Choroid plexus epithelial cell (primary cell): ENCODE measurements at regions not wholly inside any gene's neighbourhood (a gene's known extent, or its start where the extent isn't known, plus 50 kb on each side); places are given as distances from the start of the nearest gene placed in this dataset.
"Not testable (repeated sequence)": the region's sequence is repeated elsewhere in the genome, so short reads cannot be mapped to it uniquely, and the experiment has no call there.

Source experiments
- DNase-seq: peaks from one replicate; pipeline ENCODE4 v3.0.0-alpha.2; 2010; ENCODE audit warnings: low read depth
- H3K4me3 ChIP-seq: 2 replicates; pipeline ENCODE4 v1.5.1; 2011; ENCODE audit warnings: low read depth, mild to moderate bottlenecking, control low read depth, low read length, moderate library complexity
- CTCF ChIP-seq: conservative IDR thresholded peaks from 2 replicates; pipeline ENCODE4 v1.5.1; 2011; ENCODE audit warnings: low read depth, mild to moderate bottlenecking, control low read depth, inconsistent platforms, low read length, moderate library complexity

- no peak for TF ChIP-seq CTCF
- no peak for DNase-seq
- no peak overlapping the region for H3K4me3 ChIP-seq
These were observed 529.6 kb downstream of the RAB38 start for GRCh38 chr11:87645626-87646025.

GRCh38 chr11:87639753-87640364 is 535.4 kb downstream of the RAB38 start:
- DNase-seq = no peak
- H3K4me3 ChIP-seq = no peak overlapping the region
- no peak for TF ChIP-seq CTCF

- TF ChIP-seq CTCF = no peak
- DNase-seq = no peak
These were observed 540.2 kb downstream of the RAB38 start for GRCh38 chr11:87635001-87635400.

GRCh38 chr11:87634331-87634730 is 540.9 kb downstream of the RAB38 start:
- no peak for DNase-seq
- TF ChIP-seq CTCF = no peak

More at GRCh38 chr11:87635001-87635400, 540.2 kb downstream of the RAB38 start:
- H3K4me3 ChIP-seq = no peak overlapping the region

GRCh38 chr11:87628957-87629356 is 546.3 kb downstream of the RAB38 start:
- no peak for TF ChIP-seq CTCF
- no peak overlapping the region for H3K4me3 ChIP-seq
- no peak for DNase-seq

More at GRCh38 chr11:87634331-87634730, 540.9 kb downstream of the RAB38 start:
- no peak overlapping the region for H3K4me3 ChIP-seq

GRCh38 chr11:87628026-87628580 is 547.1 kb downstream of the RAB38 start:
- DNase-seq = no peak
- TF ChIP-seq CTCF = no peak
- no peak overlapping the region for H3K4me3 ChIP-seq

- DNase-seq, H3K4me3 ChIP-seq: not testable (repeated sequence)
These were observed 551.5 kb downstream of the RAB38 start for GRCh38 chr11:87623531-87624365.
